RPMI7951 (cell line): ENCODE measurements at regions not wholly inside any gene's neighbourhood (a gene's known extent, or its start where the extent isn't known, plus 50 kb on each side); places are given as distances from the start of the nearest gene placed in this dataset.

ENCODE experiments used
- DNase-seq: peaks from one replicate; pipeline ENCODE4 v3.0.0-alpha.2; 2012; ENCODE audit warnings: low read depth

GRCh38 chr5:53364061-53364460 lies 116.4 kb upstream of the FST start:
- no peak for DNase-seq

GRCh38 chr5:53366245-53366644 lies 114.2 kb upstream of the FST start:
- DNase-seq, result no peak

GRCh38 chr5:53367727-53368126 lies 112.7 kb upstream of the FST start:
- DNase-seq, result no peak

GRCh38 chr5:53368516-53368915 lies 111.9 kb upstream of the FST start:
- DNase-seq, result peak; percentile 66

GRCh38 chr5:53368966-53369605 lies 111.3 kb upstream of the FST start:
- no peak for DNase-seq

- no peak for DNase-seq
Measured at GRCh38 chr5:53369681-53370080, 110.7 kb upstream of the FST start.

- DNase-seq, result peak; percentile 69
Measured at GRCh38 chr5:53373451-53374158, 106.8 kb upstream of the FST start.

GRCh38 chr5:53376853-53377252 lies 103.6 kb upstream of the FST start:
- DNase-seq, result no peak

GRCh38 chr5:53378190-53378589 lies 102.2 kb upstream of the FST start:
- DNase-seq, result no peak

- peak; percentile 62 for DNase-seq
Measured at GRCh38 chr5:53378590-53379247, 101.7 kb upstream of the FST start.

- no peak for DNase-seq
Measured at GRCh38 chr5:53386341-53386740, 94.1 kb upstream of the FST start.

- DNase-seq, result no peak
Measured at GRCh38 chr5:53389093-53389492, 91.3 kb upstream of the FST start.

GRCh38 chr5:53392073-53392472 lies 88.4 kb upstream of the FST start:
- no peak for DNase-seq

- DNase-seq, result no peak
Measured at GRCh38 chr5:53394808-53395207, 85.6 kb upstream of the FST start.

GRCh38 chr5:53397141-53397757 lies 83.2 kb upstream of the FST start:
- DNase-seq, result peak; percentile 29

GRCh38 chr5:53397845-53398244 lies 82.6 kb upstream of the FST start:
- peak; percentile 95 for DNase-seq

- DNase-seq, result no peak
Measured at GRCh38 chr5:53399926-53400697, 80.3 kb upstream of the FST start.

- no peak for DNase-seq
Measured at GRCh38 chr5:53403291-53403690, 77.1 kb upstream of the FST start.

- DNase-seq, result no peak
Measured at GRCh38 chr5:53403758-53404157, 76.7 kb upstream of the FST start.

- no peak for DNase-seq
Measured at GRCh38 chr5:53405396-53405795, 75.0 kb upstream of the FST start.

- peak; percentile 85 for DNase-seq
Measured at GRCh38 chr5:53406630-53407316, 73.7 kb upstream of the FST start.
